HepG2 (cell line): ENCODE measurements at regions not wholly inside any gene's neighbourhood (a gene's known extent, or its start where the extent isn't known, plus 50 kb on each side); places are given as distances from the start of the nearest gene placed in this dataset.

Experiments used
- AHDC1 ChIP-seq: sonication (generic); formaldehyde crosslinking; IDR thresholded peaks from 2 replicates; pipeline ENCODE4 v1.5.1; 2020; ENCODE audit warnings: mild to moderate bottlenecking, missing genetic modification reagents, borderline replicate concordance
- ARID3A ChIP-seq: IDR thresholded peaks from 2 replicates; pipeline ENCODE4 v1.6.1; 2012; ENCODE audit warnings: low read depth, low read length, improper control_type of control experiment
- ARID5B ChIP-seq: IDR thresholded peaks from 2 replicates; pipeline ENCODE4 v1.4.0; 2020; ENCODE audit warnings: mild to moderate bottlenecking, missing genetic modification reagents
- ATM ChIP-seq: fragments of 450-650 bp; IDR thresholded peaks from 2 replicates; pipeline ENCODE4 v1.7.1; 2017; ENCODE audit warnings: mild to moderate bottlenecking, borderline replicate concordance
- CREB1 ChIP-seq, 2 experiments: fragments of 450-650 bp in 1 of 2; IDR thresholded peaks; 2 replicates each; pipeline ENCODE4 v1.6.1; 2016 to 2017; ENCODE audit warnings: control low read depth in 1 of 2, mild to moderate bottlenecking in 1 of 2, missing compliant biosample characterization in 1 of 2, missing genetic modification characterization in 1 of 2
- FOXA3 ChIP-seq: IDR thresholded peaks from 2 replicates; pipeline ENCODE4 v1.6.1; 2016; ENCODE audit warnings: missing genetic modification reagents, missing compliant biosample characterization
- FOXJ3 ChIP-seq: sonication (generic); formaldehyde crosslinking; IDR thresholded peaks from 2 replicates; pipeline ENCODE4 v1.4.0; 2020; ENCODE audit warnings: missing genetic modification reagents, mild to moderate bottlenecking, borderline replicate concordance
- GATAD2A ChIP-seq: IDR thresholded peaks from 2 replicates; pipeline ENCODE4 v1.6.1; 2016
- HMG20A ChIP-seq: IDR thresholded peaks from 2 replicates; pipeline ENCODE4 v1.6.1; 2016; ENCODE audit warnings: borderline replicate concordance
- HOXA7 ChIP-seq: sonication (generic); formaldehyde crosslinking; IDR thresholded peaks from 2 replicates; pipeline ENCODE4 v1.8.1; 2022; ENCODE audit warnings: mild to moderate bottlenecking, missing genetic modification reagents, moderate library complexity
- KLF12 ChIP-seq: sonication (generic); formaldehyde crosslinking; IDR thresholded peaks from 2 replicates; pipeline ENCODE4 v1.4.0; 2020; ENCODE audit warnings: missing genetic modification reagents, borderline replicate concordance
- NCOA2 ChIP-seq: sonication (generic); formaldehyde crosslinking; IDR thresholded peaks from 2 replicates; pipeline ENCODE4 v1.8.0; 2022; ENCODE audit warnings: inconsistent platforms
- RCOR2 ChIP-seq: IDR thresholded peaks from 2 replicates; pipeline ENCODE4 v1.6.1; 2016; ENCODE audit warnings: missing biosample characterization, missing genetic modification reagents
- RXRB ChIP-seq: IDR thresholded peaks from 2 replicates; pipeline ENCODE4 v1.6.1; 2016; ENCODE audit warnings: borderline replicate concordance, missing genetic modification reagents, missing compliant biosample characterization
- SOX5 ChIP-seq: IDR thresholded peaks from 2 replicates; pipeline ENCODE4 v1.6.1; 2016; ENCODE audit warnings: borderline replicate concordance
- TEF ChIP-seq: sonication (generic); formaldehyde crosslinking; IDR thresholded peaks from 2 replicates; pipeline ENCODE4 v1.5.0; 2020; ENCODE audit warnings: missing genetic modification reagents
- ZNF205 ChIP-seq: IDR thresholded peaks from 2 replicates; pipeline ENCODE4 v1.6.1; 2018; ENCODE audit warnings: missing biosample characterization, missing genetic modification reagents
- ZNF263 ChIP-seq: sonication (generic); formaldehyde crosslinking; IDR thresholded peaks from 2 replicates; pipeline ENCODE4 v1.4.0; 2020; ENCODE audit warnings: missing genetic modification reagents

- TF ChIP-seq AHDC1 (peak; percentile 61; the same call in 1 of the 2 replicates), KLF12 (CRISPR knock-in tag) (no peak), NCOA2 (peak; percentile 63; the same call in 1 of the 2 replicates), TEF (CRISPR knock-in tag) (peak; percentile 54; the same call in 1 of the 2 replicates), HOXA7 (CRISPR knock-in tag) (no peak), HMG20A (peak; percentile 51; the same call in 1 of the 2 replicates), RXRB (peak; percentile 56), ARID3A (0 out of 2 replicates have a peak, but pooled peaks have one; percentile 45), FOXA3 (CRISPR knock-in tag) (peak; percentile 85), FOXJ3 (CRISPR knock-in tag) (peak; percentile 32; the same call in 1 of the 2 replicates), ATM (peak; percentile 69; the same call in 1 of the 2 replicates), ZNF263 (CRISPR knock-in tag) (no peak), GATAD2A (peak; percentile 53; the same call in 1 of the 2 replicates), CREB1 (IDR thresholded peaks at IDR 0.05) (no peak), CREB1 (CRISPR knock-in tag; IDR thresholded peaks at IDR 0.05) (0 out of 2 replicates have a peak, but pooled peaks have one; percentile 25), RCOR2 (CRISPR knock-in tag) (no peak), ARID5B (peak; percentile 80), ZNF205 (peak; percentile 61; the same call in 1 of the 2 replicates), SOX5 (CRISPR knock-in tag) (peak; percentile 59; the same call in 1 of the 2 replicates)
Measured at GRCh38 chr9:73543727-73544126, 392.1 kb downstream of the ANXA1 start (continued).
